ENCODE measurements at regions not wholly inside any gene's neighbourhood (a gene's known extent, or its start where the extent isn't known, plus 50 kb on each side); places are given as distances from the start of the nearest gene placed in this dataset.
"Not testable (repeated sequence)": the region's sequence is repeated elsewhere in the genome, so short reads cannot be mapped to it uniquely, and the experiment has no call there.

DNA sequence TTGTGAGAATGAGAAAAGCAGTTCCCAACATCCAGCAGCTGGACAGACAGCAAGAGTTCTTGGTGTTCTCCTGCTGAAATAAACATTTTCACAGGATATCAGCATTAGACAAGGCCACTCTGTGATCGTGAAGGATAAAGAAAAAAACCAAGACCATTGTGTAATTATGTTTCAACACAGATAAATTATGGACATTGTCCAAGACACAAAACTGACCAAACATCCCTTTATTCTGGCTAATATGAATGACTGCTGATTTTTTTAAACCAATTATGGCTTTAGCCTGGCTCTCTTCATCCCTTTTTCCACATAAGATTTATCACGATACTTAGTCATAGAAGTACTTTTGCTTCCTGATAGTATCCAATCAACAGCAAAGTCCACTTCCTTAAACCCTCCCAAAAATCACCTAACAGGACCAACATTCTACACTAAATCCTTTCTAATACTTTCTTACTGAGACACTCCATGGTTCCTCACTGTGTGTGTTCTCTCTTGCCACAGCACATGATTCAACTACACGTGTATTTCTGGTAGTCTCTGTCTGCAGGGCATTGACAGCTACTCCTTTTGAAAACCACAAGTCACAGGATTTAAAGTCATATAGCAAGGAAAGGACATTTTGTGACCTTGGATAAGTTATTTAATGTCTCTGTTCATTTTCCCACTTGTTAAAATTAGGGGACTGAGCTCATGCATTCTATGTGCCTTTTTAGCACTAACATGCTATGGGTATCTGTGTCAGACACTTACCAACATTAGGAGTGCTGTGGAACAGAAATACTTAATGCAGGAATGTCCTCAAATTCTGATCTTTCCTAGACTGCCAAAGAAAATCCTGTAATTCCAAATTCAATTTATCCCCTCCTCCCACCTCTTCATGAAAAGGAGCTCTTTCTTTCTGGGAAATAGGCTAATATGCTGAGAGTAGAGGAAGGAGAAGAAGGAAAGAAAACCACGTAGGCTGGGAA is 137.2 kb upstream of the PGRMC2 start:
- no peaks in the 10 kb centered on the region for H3K27me3 Mint-ChIP-seq (ENCODE audit: unreplicated experiment)
- DNase-seq (ENCODE audit: extremely low spot score, unreplicated experiment) = no peak
- TF ChIP-seq, protein P1, sequence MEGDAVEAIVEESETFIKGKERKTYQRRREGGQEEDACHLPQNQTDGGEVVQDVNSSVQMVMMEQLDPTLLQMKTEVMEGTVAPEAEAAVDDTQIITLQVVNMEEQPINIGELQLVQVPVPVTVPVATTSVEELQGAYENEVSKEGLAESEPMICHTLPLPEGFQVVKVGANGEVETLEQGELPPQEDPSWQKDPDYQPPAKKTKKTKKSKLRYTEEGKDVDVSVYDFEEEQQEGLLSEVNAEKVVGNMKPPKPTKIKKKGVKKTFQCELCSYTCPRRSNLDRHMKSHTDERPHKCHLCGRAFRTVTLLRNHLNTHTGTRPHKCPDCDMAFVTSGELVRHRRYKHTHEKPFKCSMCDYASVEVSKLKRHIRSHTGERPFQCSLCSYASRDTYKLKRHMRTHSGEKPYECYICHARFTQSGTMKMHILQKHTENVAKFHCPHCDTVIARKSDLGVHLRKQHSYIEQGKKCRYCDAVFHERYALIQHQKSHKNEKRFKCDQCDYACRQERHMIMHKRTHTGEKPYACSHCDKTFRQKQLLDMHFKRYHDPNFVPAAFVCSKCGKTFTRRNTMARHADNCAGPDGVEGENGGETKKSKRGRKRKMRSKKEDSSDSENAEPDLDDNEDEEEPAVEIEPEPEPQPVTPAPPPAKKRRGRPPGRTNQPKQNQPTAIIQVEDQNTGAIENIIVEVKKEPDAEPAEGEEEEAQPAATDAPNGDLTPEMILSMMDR (IDR thresholded peaks at IDR 0.05) = no peak
- H3K4me1 Mint-ChIP-seq (ENCODE audit: unreplicated experiment) = peaks cover 6% of the 10 kb centered on the region
- no peaks in the 10 kb centered on the region for H3K36me3 Mint-ChIP-seq (ENCODE audit: unreplicated experiment)
- no peak overlapping the region for H3K4me3 Mint-ChIP-seq (ENCODE audit: unreplicated experiment)
- H3K9me3 Mint-ChIP-seq (ENCODE audit: unreplicated experiment) = peaks cover 4% of the 10 kb centered on the region
- no peak overlapping the region for H3K27ac Mint-ChIP-seq (ENCODE audit: unreplicated experiment)

DNA sequence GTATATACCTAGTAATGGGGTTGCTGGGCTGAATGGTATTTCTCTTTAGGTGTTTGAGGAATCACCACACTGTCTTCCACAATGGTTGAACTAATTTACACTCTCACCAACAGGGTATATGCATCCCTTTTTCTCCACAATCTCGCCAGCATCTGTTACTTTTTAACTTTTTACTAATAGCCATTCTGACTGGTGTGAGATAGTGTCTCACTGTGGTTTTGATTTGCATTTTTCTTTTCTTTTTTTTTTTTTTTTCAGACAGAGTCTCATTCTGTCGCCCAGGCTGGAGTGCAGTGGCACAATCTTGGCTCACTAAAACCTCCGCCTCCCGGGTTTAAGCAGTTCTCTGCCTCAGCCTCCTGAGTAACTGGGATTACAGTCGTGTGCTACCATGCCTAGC is 134.7 kb upstream of the PGRMC2 start:
- H3K36me3 Mint-ChIP-seq (ENCODE audit: unreplicated experiment); H3K27ac Mint-ChIP-seq (ENCODE audit: unreplicated experiment); DNase-seq (ENCODE audit: extremely low spot score, unreplicated experiment); H3K27me3 Mint-ChIP-seq (ENCODE audit: unreplicated experiment); H3K4me3 Mint-ChIP-seq (ENCODE audit: unreplicated experiment); H3K9me3 Mint-ChIP-seq (ENCODE audit: unreplicated experiment); H3K4me1 Mint-ChIP-seq (ENCODE audit: unreplicated experiment): not testable (repeated sequence)

DNA sequence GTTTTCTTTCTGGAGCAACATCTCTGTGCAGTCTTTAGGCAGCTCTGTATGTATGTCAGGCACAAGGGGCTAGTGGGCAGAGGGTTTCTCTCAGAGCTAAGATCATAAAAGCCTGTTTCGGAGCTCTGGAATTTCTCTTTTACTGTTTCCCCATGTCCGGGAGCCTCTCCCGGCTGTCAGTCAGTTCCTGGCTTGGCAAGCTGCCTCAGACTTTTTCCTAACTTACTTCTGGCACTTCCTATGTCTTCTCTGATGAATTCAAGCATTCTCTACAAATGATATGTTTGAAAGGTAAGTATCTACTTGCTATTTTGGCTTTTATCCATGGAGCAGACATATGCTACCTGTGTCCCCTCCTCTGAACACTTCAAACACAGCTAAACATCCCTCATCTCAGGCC is 129.3 kb upstream of the PGRMC2 start:
- no peak for DNase-seq (ENCODE audit: extremely low spot score, unreplicated experiment)
- H3K27ac Mint-ChIP-seq (ENCODE audit: unreplicated experiment) = no peak overlapping the region
- peaks cover 6% of the 10 kb centered on the region for H3K4me1 Mint-ChIP-seq (ENCODE audit: unreplicated experiment)
- TF ChIP-seq, protein P1 (IDR thresholded peaks at IDR 0.05) = no peak
- H3K36me3 Mint-ChIP-seq (ENCODE audit: unreplicated experiment) = no peaks in the 10 kb centered on the region
- H3K27me3 Mint-ChIP-seq (ENCODE audit: unreplicated experiment) = no peaks in the 10 kb centered on the region
- H3K9me3 Mint-ChIP-seq (ENCODE audit: unreplicated experiment) = peaks cover 31% of the 10 kb centered on the region
- no peak overlapping the region for H3K4me3 Mint-ChIP-seq (ENCODE audit: unreplicated experiment)

DNA sequence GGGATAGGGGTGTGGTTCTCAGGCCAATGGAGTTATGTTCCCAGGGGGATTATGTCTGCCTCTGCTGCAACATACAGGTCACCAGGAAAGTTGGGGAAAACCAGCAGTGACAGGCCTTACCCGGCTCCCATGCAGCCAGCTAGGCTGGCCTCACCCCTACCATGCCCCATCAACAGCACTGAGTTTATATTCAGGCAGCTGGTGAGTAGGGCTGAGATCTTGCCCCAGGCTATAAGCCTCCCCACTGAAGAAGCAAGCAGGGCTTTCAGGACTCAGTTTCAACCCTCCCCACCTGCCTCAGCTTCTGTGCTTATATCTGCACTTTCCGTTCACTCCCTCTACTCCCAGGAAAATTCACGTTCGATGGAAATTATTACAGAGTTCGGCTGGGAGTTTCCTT is 122.4 kb upstream of the PGRMC2 start:
- no peak for DNase-seq (ENCODE audit: extremely low spot score, unreplicated experiment)
- no peaks in the 10 kb centered on the region for H3K27me3 Mint-ChIP-seq (ENCODE audit: unreplicated experiment)
- peaks cover 5% of the 10 kb centered on the region for H3K36me3 Mint-ChIP-seq (ENCODE audit: unreplicated experiment)
- no peaks in the 10 kb centered on the region for H3K4me1 Mint-ChIP-seq (ENCODE audit: unreplicated experiment)
- TF ChIP-seq, protein P1 (IDR thresholded peaks at IDR 0.05) = no peak
- H3K27ac Mint-ChIP-seq (ENCODE audit: unreplicated experiment) = no peak overlapping the region
- no peak overlapping the region for H3K4me3 Mint-ChIP-seq (ENCODE audit: unreplicated experiment)
- peaks cover 46% of the 10 kb centered on the region for H3K9me3 Mint-ChIP-seq (ENCODE audit: unreplicated experiment)

GRCh38 chr4:128403586-128403985 is 116.0 kb upstream of the PGRMC2 start:
- TF ChIP-seq, protein P1 (IDR thresholded peaks at IDR 0.05) = no peak
- Mint-ChIP-seq H3K36me3 (ENCODE audit: unreplicated experiment) (peaks cover 8% of the 10 kb centered on the region), H3K9me3 (ENCODE audit: unreplicated experiment) (peaks cover 47% of the 10 kb centered on the region), H3K27ac (ENCODE audit: unreplicated experiment) (no peak overlapping the region), H3K27me3 (ENCODE audit: unreplicated experiment) (no peaks in the 10 kb centered on the region), H3K4me1 (ENCODE audit: unreplicated experiment) (no peaks in the 10 kb centered on the region), H3K4me3 (ENCODE audit: unreplicated experiment) (no peak overlapping the region)
- no peak for DNase-seq (ENCODE audit: extremely low spot score, unreplicated experiment)
